Thoracic aorta (tissue), 2 donors: ENCODE measurements at regions not wholly inside any gene's neighbourhood (a gene's known extent, or its start where the extent isn't known, plus 50 kb on each side); places are given as distances from the start of the nearest gene placed in this dataset.
"Not testable (repeated sequence)": the region's sequence is repeated elsewhere in the genome, so short reads cannot be mapped to it uniquely, and the experiment has no call there.

Experiments
- ATAC-seq: fragments of 150-250 bp; one replicate; pipeline ENCODE4 v1.8.0; 2017; ENCODE audit warnings: low read depth; ENCODE audit not compliant: insufficient number of reproducible peaks, low FRiP score
- DNase-seq: peaks from one replicate; pipeline ENCODE4 v3.0.0-alpha.2; 2020; ENCODE audit warnings: low spot score
- H3K27ac ChIP-seq, 2 donors: fragments of 200-600 bp; sonication (generic); 1 replicate in 1 of 2; 2 replicates in 1 of 2; pipeline ENCODE4 v1.5.1; 2016; ENCODE audit warnings: mild to moderate bottlenecking in 2 of 2, moderate library complexity in 2 of 2
- H3K27me3 ChIP-seq: fragments of 200-600 bp; sonication (generic); replicated peaks from 2 replicates; pipeline ENCODE4 v1.6.0; 2016; ENCODE audit warnings: mild to moderate bottlenecking; ENCODE audit not compliant: insufficient read depth
- H3K36me3 ChIP-seq: fragments of 200-600 bp; sonication (generic); one replicate; pipeline ENCODE4 v1.5.1; 2016
- H3K4me1 ChIP-seq, 2 donors: fragments of 200-600 bp; sonication (generic); 1 replicate in 1 of 2; 2 replicates in 1 of 2; pipeline versions ENCODE4 v1.5.1 to v1.6.0; 2016; ENCODE audit warnings: low read depth in 2 of 2, mild to moderate bottlenecking in 1 of 2; ENCODE audit not compliant: control insufficient read depth in 1 of 2
- H3K4me3 ChIP-seq: fragments of 200-600 bp; sonication (generic); 2 replicates; pipeline ENCODE4 v1.5.1; 2016; ENCODE audit warnings: mild to moderate bottlenecking
- H3K9me3 ChIP-seq: fragments of 200-600 bp; sonication (generic); 2 replicates; pipeline ENCODE4 v1.5.1; 2016
- TF ChIP-seq, protein P1 (sequence below): fragments of 200-600 bp; sonication (generic); IDR thresholded peaks from one replicate; pipeline ENCODE4 v1.5.1; 2019; ENCODE audit warnings: antibody characterized with exemption

DNA sequence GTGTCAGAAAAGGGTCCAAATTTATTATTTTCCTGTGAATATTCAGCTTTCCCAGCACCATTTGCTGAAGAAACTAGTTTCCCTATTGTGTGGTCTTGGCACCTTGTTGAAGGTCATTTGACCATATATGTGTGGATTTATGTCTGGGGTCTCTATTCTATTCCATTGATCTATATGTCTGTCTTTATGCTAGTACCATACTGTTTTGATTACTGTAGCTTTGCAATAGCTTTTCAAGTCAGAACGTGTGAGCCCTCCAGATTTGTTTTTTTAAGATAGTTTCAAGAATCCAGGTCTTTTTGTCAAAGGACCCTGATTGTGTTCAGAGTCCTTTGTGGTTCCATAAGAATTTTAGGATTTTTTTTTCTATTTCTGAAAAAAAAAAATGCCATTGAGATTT is 79.0 kb upstream of the WAC start:
- H3K4me1 ChIP-seq: no peaks in the 10 kb centered on the region
- H3K27ac ChIP-seq: no peak overlapping the region
- no peak for DNase-seq
- no peaks in the 10 kb centered on the region for H3K36me3 ChIP-seq
- H3K9me3 ChIP-seq: no peaks in the 10 kb centered on the region
- ATAC-seq: no peak
- H3K27me3 ChIP-seq: no peaks in the 10 kb centered on the region
- no peak overlapping the region for H3K4me3 ChIP-seq
- TF ChIP-seq, protein P1, sequence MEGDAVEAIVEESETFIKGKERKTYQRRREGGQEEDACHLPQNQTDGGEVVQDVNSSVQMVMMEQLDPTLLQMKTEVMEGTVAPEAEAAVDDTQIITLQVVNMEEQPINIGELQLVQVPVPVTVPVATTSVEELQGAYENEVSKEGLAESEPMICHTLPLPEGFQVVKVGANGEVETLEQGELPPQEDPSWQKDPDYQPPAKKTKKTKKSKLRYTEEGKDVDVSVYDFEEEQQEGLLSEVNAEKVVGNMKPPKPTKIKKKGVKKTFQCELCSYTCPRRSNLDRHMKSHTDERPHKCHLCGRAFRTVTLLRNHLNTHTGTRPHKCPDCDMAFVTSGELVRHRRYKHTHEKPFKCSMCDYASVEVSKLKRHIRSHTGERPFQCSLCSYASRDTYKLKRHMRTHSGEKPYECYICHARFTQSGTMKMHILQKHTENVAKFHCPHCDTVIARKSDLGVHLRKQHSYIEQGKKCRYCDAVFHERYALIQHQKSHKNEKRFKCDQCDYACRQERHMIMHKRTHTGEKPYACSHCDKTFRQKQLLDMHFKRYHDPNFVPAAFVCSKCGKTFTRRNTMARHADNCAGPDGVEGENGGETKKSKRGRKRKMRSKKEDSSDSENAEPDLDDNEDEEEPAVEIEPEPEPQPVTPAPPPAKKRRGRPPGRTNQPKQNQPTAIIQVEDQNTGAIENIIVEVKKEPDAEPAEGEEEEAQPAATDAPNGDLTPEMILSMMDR: no peak

DNA sequence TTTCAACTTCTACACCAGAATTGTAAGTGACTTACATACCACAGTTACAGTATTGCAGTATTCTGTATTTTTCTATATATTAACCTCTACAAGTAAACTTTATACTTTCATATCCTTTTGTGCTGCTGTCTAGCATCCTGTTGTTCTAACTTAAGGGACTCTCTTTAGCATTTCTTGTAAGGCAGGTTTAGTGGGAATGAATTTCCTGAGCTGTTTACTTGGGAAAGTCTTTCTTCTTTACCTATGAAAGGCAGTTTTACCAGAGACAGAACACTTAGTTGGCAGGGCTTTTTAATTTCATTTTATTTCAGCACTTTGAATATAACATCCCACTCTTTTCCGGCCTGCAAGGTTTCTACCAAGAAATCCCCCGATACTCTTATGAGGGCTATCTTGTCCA is 75.8 kb upstream of the WAC start:
- Histone ChIP-seq H3K27ac (no peak overlapping the region), H3K4me3 (no peak overlapping the region), H3K27me3 (no peaks in the 10 kb centered on the region), H3K4me1 (no peaks in the 10 kb centered on the region), H3K9me3 (no peaks in the 10 kb centered on the region), H3K36me3 (no peaks in the 10 kb centered on the region)
- TF ChIP-seq, protein P1: no peak
- ATAC-seq (no peak), DNase-seq (no peak)

DNA sequence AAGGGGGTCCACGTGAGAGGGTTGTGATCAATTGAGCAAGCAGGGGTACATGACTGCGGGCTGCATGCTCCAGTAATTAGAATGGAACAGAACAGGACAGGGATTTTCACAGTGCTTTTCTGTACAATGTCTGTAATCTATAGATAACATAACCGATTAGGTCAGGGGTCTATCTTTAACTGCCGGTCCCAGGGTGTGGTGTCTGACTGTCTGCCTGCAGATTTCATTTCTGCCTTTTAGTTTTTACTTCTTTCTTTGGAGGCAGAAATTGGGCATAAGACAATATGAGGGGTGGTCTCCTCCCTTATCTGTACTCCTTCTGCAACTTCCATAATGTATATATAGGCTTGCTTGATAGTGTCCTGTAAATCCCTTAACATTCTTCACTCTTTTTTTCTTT is 75.0 kb upstream of the WAC start:
- not testable (repeated sequence) for H3K4me1 ChIP-seq, ATAC-seq, H3K4me3 ChIP-seq, H3K27me3 ChIP-seq, H3K9me3 ChIP-seq, H3K36me3 ChIP-seq, DNase-seq, H3K27ac ChIP-seq

DNA sequence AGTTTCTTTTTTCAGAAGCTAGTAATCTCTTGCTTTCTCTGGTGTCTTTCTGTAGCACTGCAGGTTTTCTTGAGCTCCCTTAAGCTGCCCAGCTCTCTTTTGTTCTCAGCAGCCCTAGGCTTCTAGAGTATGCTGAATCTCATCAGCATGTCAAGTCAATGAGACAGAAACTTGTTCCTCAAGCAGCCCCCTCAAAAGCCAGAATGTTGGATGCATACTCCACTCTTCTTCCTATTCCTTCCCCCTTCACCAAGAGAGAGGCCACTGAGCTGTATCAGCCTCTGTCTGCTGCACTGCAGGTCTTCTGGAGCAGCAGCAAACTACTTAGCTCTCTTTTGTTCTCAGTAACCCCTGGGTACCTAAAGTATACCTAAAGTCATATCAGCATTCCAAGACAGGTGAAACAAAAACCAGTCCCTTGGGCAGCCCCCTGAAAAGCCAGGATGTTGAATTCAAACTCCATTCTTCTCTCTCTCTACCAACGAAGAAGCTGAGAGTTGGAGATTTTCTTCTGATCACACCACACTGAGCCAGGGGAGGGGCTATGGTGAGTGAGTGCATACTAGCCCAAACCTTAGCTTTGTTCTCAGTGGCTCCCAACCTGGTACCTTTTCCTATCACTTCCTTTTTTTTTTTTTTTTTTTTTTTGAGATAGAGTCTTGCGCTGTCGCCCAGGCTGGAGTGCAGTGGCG is 73.3 kb upstream of the WAC start:
- Histone ChIP-seq H3K27me3 (no peaks in the 10 kb centered on the region), H3K4me1 (peaks cover 0 to 7% of the 10 kb centered on the region in 2 donors), H3K4me3 (no peak overlapping the region), H3K9me3 (no peaks in the 10 kb centered on the region), H3K27ac (no peak overlapping the region), H3K36me3 (no peaks in the 10 kb centered on the region)
- DNase-seq: no peak
- TF ChIP-seq, protein P1: no peak
- ATAC-seq: no peak

DNA sequence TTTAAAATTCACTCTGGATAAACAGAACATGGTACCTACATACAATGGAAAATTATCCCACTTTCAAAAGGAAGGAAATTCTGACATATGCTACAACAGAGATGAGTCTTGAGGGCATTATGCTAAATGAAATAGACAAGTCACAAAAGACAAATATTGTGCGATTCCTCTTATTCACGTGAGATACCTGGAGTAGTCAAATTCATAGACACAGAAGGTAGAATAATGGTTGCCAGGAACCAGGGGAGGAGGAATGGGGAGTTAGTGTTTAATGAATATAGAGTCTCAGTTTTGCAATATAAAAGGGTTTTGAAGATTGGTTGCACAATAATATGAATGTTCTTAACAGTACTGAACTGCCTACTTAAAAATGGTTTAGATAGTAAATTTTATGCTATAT is 69.8 kb upstream of the WAC start:
- Histone ChIP-seq H3K4me3 (no peak overlapping the region), H3K9me3 (no peaks in the 10 kb centered on the region), H3K36me3 (no peaks in the 10 kb centered on the region), H3K27me3 (no peaks in the 10 kb centered on the region), H3K4me1 (peaks cover 0 to 7% of the 10 kb centered on the region in 2 donors), H3K27ac (no peak overlapping the region)
- DNase-seq (no peak), ATAC-seq (no peak)
- TF ChIP-seq, protein P1: no peak
